ENCODE measurements at regions not wholly inside any gene's neighbourhood (a gene's known extent, or its start where the extent isn't known, plus 50 kb on each side); places are given as distances from the start of the nearest gene placed in this dataset.
"Not testable (repeated sequence)": the region's sequence is repeated elsewhere in the genome, so short reads cannot be mapped to it uniquely, and the experiment has no call there.

- no peak for DNase-seq
Measured at GRCh38 chr1:106344494-106344893, 712.0 kb upstream of the PRMT6 start.

- DNase-seq: no peak
Measured at GRCh38 chr1:106360252-106360651, 696.2 kb upstream of the PRMT6 start.

GRCh38 chr1:106366627-106367319 is 689.7 kb upstream of the PRMT6 start:
- DNase-seq: no peak

GRCh38 chr1:106378261-106378660 is 678.2 kb upstream of the PRMT6 start:
- no peak for DNase-seq

- no peak for DNase-seq
Measured at GRCh38 chr1:106380772-106381171, 675.7 kb upstream of the PRMT6 start.

GRCh38 chr1:106389160-106389559 is 667.3 kb upstream of the PRMT6 start:
- not testable (repeated sequence) for DNase-seq

- DNase-seq: no peak
Measured at GRCh38 chr1:106393046-106393445, 663.4 kb upstream of the PRMT6 start.

GRCh38 chr1:106396020-106396419 is 660.5 kb upstream of the PRMT6 start:
- DNase-seq: no peak

- DNase-seq: no peak
Measured at GRCh38 chr1:106398391-106398790, 658.1 kb upstream of the PRMT6 start.

GRCh38 chr1:106406114-106406513 is 650.4 kb upstream of the PRMT6 start:
- no peak for DNase-seq

- not testable (repeated sequence) for DNase-seq
Measured at GRCh38 chr1:106412321-106412720, 644.2 kb upstream of the PRMT6 start.

- no peak for DNase-seq
Measured at GRCh38 chr1:106435269-106435668, 621.2 kb upstream of the PRMT6 start.

GRCh38 chr1:106439475-106439874 is 617.0 kb upstream of the PRMT6 start:
- no peak for DNase-seq

GRCh38 chr1:106447466-106447865 is 609.0 kb upstream of the PRMT6 start:
- no peak for DNase-seq

GRCh38 chr1:106456832-106457231 is 599.6 kb upstream of the PRMT6 start:
- DNase-seq: no peak

- no peak for DNase-seq
Measured at GRCh38 chr1:106457368-106457767, 599.1 kb upstream of the PRMT6 start.

- DNase-seq: no peak
Measured at GRCh38 chr1:106458866-106459265, 597.6 kb upstream of the PRMT6 start.

GRCh38 chr1:106459418-106459817 is 597.1 kb upstream of the PRMT6 start:
- no peak for DNase-seq

- DNase-seq: no peak
Measured at GRCh38 chr1:106465666-106466065, 590.8 kb upstream of the PRMT6 start.

GRCh38 chr1:106480629-106481028 is 575.8 kb upstream of the PRMT6 start:
- DNase-seq: no peak

- no peak for DNase-seq
Measured at GRCh38 chr1:106492880-106493279, 563.6 kb upstream of the PRMT6 start.

- DNase-seq: no peak
Measured at GRCh38 chr1:106494646-106495045, 561.8 kb upstream of the PRMT6 start.

GRCh38 chr1:106498238-106498637 is 558.2 kb upstream of the PRMT6 start:
- no peak for DNase-seq

- no peak for DNase-seq
Measured at GRCh38 chr1:106502659-106503058, 553.8 kb upstream of the PRMT6 start.

- no peak for DNase-seq
Measured at GRCh38 chr1:106515375-106515774, 541.1 kb upstream of the PRMT6 start.

All from GDM1 (cell line).